ENCODE measurements at regions not wholly inside any gene's neighbourhood (a gene's known extent, or its start where the extent isn't known, plus 50 kb on each side); places are given as distances from the start of the nearest gene placed in this dataset.

GRCh38 chr11:10381736-10382135, 73.3 kb upstream of the AMPD3 start:
- TF ChIP-seq CTCF (IDR thresholded peaks at IDR 0.05; ENCODE audit: extremely low read depth in 1 of 2, insufficient read depth in 1 of 2, low read depth in 1 of 2, low read length in 2 of 2) (no peak), EZH2 (IDR thresholded peaks at IDR 0.05; ENCODE audit: borderline replicate concordance, low read depth, low read length, severe bottlenecking) (no peak), MAX (IDR thresholded peaks at IDR 0.05; ENCODE audit: insufficient read depth, insufficient read length) (no peak), POLR2A (IDR thresholded peaks at IDR 0.05; ENCODE audit: low read depth, low read length) (no peak), JUN (IDR thresholded peaks at IDR 0.05; ENCODE audit: borderline replicate concordance, insufficient read depth, insufficient read length, low read depth) (no peak), POLR2AphosphoS5 (IDR thresholded peaks at IDR 0.05; ENCODE audit: insufficient read depth, low read depth, low read length) (no peak)

Measured in endothelial cell of umbilical vein (primary cell).